Adrenal gland (tissue), 9 donors: ENCODE measurements at regions not wholly inside any gene's neighbourhood (a gene's known extent, or its start where the extent isn't known, plus 50 kb on each side); places are given as distances from the start of the nearest gene placed in this dataset.

Source experiments
- DNase-seq, 7 donors: peaks; one replicate each; pipeline ENCODE4 v3.0.0-alpha.2; 2019 to 2020
- H3K27ac ChIP-seq, 5 donors: fragments of 200-600 bp; sonication (generic) in 4 of 5; 1 replicate in 3 of 5; 2 replicates in 2 of 5; pipeline versions ENCODE4 v1.5.1 to v1.8.0; 2016 to 2020; ENCODE audit warnings: mild to moderate bottlenecking in 1 of 5
- H3K27me3 ChIP-seq: fragments of 200-600 bp; 2 replicates; pipeline ENCODE4 v1.8.0; 2021
- H3K36me3 ChIP-seq, 2 donors: fragments of 200-600 bp; replicated peaks in 1 of 2; 1 replicate in 1 of 2; 2 replicates in 1 of 2; pipeline versions ENCODE4 v1.5.1 to v1.8.0; 2018 to 2022
- H3K4me1 ChIP-seq, 2 donors: fragments of 200-600 bp; replicated peaks in 1 of 2; 1 replicate in 1 of 2; 2 replicates in 1 of 2; pipeline versions ENCODE4 v1.5.1 to v1.8.0; 2018 to 2021
- H3K4me3 ChIP-seq, 4 donors: fragments of 200-600 bp; sonication (generic) in 3 of 4; one replicate each; pipeline ENCODE4 v1.5.1; 2016 to 2018
- H3K9me3 ChIP-seq, 3 donors: fragments of 200-600 bp; sonication (generic) in 1 of 3; replicated peaks in 1 of 3; 1 replicate in 2 of 3; 2 replicates in 1 of 3; pipeline versions ENCODE4 v1.5.1 to v1.8.0; 2016 to 2021
- POLR2A ChIP-seq, 2 donors: fragments of 450-650 bp; IDR thresholded peaks; one replicate each; pipeline ENCODE4 v1.6.1; 2017; ENCODE audit warnings: antibody characterized with exemption in 2 of 2, mild to moderate bottlenecking in 2 of 2, moderate library complexity in 1 of 2
- WGBS, 4 donors: extraction: QIAGEN DNeasy Blood & Tissue Kit in 2 of 4; methylation state at CpG; one replicate each; pipeline versions ENCODE4 v1.1.5 to v1.1.7; 2013 to 2017; 5-methylcytosine and 5-hydroxymethylcytosine counted together
- intact Hi-C, 2 donors: fragments of 100-400 bp; cut with DNase I; formaldehyde crosslinking; loops; one replicate each; pipeline versions ENCODE4 v1.14.1 to v1.15.0; 2022 to 2023
- TF ChIP-seq, protein P1 (sequence below), 6 experiments: fragments of 450-650 bp in 4 of 6; fragments of 200-600 bp in 2 of 6; sonication (generic) in 1 of 6; IDR thresholded peaks; 1 replicate in 5 of 6; 2 replicates in 1 of 6; pipeline versions ENCODE4 v1.5.1 to v1.8.0; 2016 to 2021; ENCODE audit warnings: antibody characterized with exemption in 6 of 6, mild to moderate bottlenecking in 2 of 6, moderate library complexity in 1 of 6
- donor health status: healthy with polysubstance abuse.
- donor health status: Bipolar disorder and iron deficiency.
- donor health status: DM: yes; HTN: yes; CAD: no.
- donor health status: DM: no; HTN: no; CAD: no.
- donor health status: DM: no; HTN: no; CAD: no.

DNA sequence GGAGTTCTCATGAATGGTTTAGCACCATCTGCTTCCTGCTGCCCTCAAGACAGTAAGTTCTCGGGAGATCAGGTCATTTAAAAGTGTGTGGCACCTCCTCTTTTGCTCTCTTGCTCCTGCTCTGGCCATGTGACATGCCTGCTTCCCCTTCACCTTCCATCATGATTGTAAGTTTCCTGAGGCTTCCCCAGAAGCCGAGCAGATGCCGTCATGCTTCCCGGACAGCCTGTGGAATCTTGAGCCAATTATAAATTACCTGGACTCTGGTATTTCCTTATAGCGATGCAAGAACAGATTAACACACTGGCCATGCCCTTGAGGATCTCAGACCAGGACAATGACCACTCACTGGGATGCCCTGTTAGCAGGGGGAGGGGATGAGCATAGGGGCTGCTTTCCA, 212.3 kb downstream of the MATN1 start:
- Histone ChIP-seq H3K4me1 (no peaks in the 10 kb centered on the region), H3K27ac (no peak overlapping the region), H3K4me3 (no peak overlapping the region), H3K9me3 (no peaks in the 10 kb centered on the region), H3K36me3 (no peaks in the 10 kb centered on the region), H3K27me3 (no peaks in the 10 kb centered on the region)
- TF ChIP-seq POLR2A (IDR thresholded peaks at IDR 0.05): no peak
- TF ChIP-seq, protein P1, sequence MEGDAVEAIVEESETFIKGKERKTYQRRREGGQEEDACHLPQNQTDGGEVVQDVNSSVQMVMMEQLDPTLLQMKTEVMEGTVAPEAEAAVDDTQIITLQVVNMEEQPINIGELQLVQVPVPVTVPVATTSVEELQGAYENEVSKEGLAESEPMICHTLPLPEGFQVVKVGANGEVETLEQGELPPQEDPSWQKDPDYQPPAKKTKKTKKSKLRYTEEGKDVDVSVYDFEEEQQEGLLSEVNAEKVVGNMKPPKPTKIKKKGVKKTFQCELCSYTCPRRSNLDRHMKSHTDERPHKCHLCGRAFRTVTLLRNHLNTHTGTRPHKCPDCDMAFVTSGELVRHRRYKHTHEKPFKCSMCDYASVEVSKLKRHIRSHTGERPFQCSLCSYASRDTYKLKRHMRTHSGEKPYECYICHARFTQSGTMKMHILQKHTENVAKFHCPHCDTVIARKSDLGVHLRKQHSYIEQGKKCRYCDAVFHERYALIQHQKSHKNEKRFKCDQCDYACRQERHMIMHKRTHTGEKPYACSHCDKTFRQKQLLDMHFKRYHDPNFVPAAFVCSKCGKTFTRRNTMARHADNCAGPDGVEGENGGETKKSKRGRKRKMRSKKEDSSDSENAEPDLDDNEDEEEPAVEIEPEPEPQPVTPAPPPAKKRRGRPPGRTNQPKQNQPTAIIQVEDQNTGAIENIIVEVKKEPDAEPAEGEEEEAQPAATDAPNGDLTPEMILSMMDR (IDR thresholded peaks at IDR 0.05): no peak
- peak in 1 of 7 donors; percentile 21 for DNase-seq
- intact Hi-C loops: no loop called here
- 82 to 86% (median 85%) methylated on average over 5 of the region's 5 CpGs for WGBS, 4 donors

DNA sequence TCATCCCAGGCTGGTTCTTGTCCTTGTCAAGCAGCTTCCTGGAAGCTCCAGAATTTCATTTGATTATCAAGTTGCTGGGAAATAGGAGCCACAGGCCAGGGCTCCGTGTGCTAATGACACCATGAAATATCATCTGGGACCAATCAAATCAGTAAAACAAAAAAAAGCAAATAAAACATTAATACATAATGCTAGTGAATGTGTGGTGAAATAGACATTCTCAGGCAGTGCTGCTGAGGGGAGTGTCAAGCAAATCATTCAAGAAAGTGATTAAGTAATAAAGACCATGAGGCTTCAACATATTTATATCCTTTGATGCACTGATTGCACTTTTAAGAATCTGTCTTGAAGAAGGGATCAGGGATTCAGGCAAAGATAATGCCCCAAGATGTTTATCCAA, 213.7 kb downstream of the MATN1 start:
- 19 to 42% (median 21%) methylated on average over 1 of the region's 1 CpG for whole genome bisulfite sequencing, 4 donors
- Histone ChIP-seq H3K36me3 (no peaks in the 10 kb centered on the region), H3K4me1 (no peaks in the 10 kb centered on the region), H3K4me3 (no peak overlapping the region), H3K27me3 (no peaks in the 10 kb centered on the region), H3K9me3 (no peaks in the 10 kb centered on the region), H3K27ac (no peak overlapping the region)
- DNase-seq: no peak
- intact Hi-C loops: no loop called here
- TF ChIP-seq, protein P1 (IDR thresholded peaks at IDR 0.05): no peak
- TF ChIP-seq POLR2A (IDR thresholded peaks at IDR 0.05): no peak

DNA sequence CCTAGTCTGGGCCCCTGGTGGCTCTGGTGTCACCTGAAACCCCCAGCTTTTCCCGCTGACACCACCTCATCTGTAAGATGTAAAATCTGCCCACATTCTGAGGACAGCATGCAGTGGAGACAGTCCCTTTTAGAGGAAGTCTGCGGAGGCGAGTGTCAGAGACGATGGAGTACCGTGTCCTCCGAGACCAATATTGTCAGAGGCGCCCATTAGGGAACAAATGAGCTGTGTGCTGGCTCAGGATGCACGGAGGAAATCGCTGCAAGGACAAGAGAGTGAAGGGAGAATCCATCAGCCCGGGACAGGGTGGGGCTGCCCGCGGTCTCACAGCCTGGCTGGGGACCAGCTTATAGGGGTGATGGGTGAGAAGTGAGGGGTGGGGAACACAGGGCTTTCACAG, 214.8 kb downstream of the MATN1 start:
- H3K4me3 ChIP-seq: no peak overlapping the region
- WGBS, 4 donors: 44 to 57% (median 51%) methylated on average over 12 of the region's 12 CpGs
- intact Hi-C loops: no loop called here

DNA sequence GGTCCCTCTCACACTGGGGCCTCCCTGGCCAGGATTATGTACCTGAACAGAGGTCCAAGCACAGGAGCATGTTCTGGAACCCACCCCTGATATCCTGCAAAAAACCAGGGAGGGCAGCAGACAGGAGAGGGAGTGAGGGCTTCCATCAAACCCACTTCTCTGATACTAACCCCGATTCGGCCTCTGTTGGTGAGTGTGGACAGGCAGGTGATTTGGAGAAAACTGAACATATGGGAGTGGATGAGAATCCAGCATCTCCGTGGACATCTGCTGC, 215.3 kb downstream of the MATN1 start:
- 75 to 90% (median 82%) methylated on average over 3 of the region's 3 CpGs for WGBS, 4 donors
- Histone ChIP-seq H3K36me3 (no peaks in the 10 kb centered on the region), H3K4me3 (no peak overlapping the region), H3K27me3 (no peaks in the 10 kb centered on the region), H3K4me1 (no peaks in the 10 kb centered on the region), H3K9me3 (no peaks in the 10 kb centered on the region), H3K27ac (no peak overlapping the region)
- intact Hi-C loops: no loop called here
- no peak for TF ChIP-seq POLR2A (IDR thresholded peaks at IDR 0.05)
- TF ChIP-seq, protein P1 (IDR thresholded peaks at IDR 0.05): no peak
- DNase-seq: peak in 1 of 7 donors; percentile 23

More for the DNA sequence above, 214.8 kb downstream of the MATN1 start:
- TF ChIP-seq, protein P1 (IDR thresholded peaks at IDR 0.05): no peak
- H3K4me1 ChIP-seq: no peaks in the 10 kb centered on the region
- H3K36me3 ChIP-seq: no peaks in the 10 kb centered on the region
- peak in 1 of 7 donors; percentile 31 for DNase-seq
- H3K9me3 ChIP-seq: no peaks in the 10 kb centered on the region
- no peak overlapping the region for H3K27ac ChIP-seq
- H3K27me3 ChIP-seq: no peaks in the 10 kb centered on the region
